GM19239 (cell line): ENCODE measurements at regions not wholly inside any gene's neighbourhood (a gene's known extent, or its start where the extent isn't known, plus 50 kb on each side); places are given as distances from the start of the nearest gene placed in this dataset.

Experiments used
- DNase-seq: peaks from one replicate; pipeline ENCODE4 v3.0.0; 2011; ENCODE audit warnings: low spot score; ENCODE audit not compliant: insufficient read length
- FAIRE-seq: peaks from 2 replicates; lab custom pipeline; 2011; peaks lifted over from hg19 to GRCh38; lab: Jason Lieb, UNC

- DNase-seq (no peak), FAIRE-seq (no peak)
Measured at GRCh38 chr1:37305841-37306240, 168.5 kb upstream of the ZC3H12A start.

GRCh38 chr1:37306461-37306860, 167.9 kb upstream of the ZC3H12A start:
- DNase-seq (no peak), FAIRE-seq (no peak)

GRCh38 chr1:37306871-37307270, 167.5 kb upstream of the ZC3H12A start:
- no peak for FAIRE-seq
- DNase-seq: no peak

GRCh38 chr1:37308031-37308960, 166.1 kb upstream of the ZC3H12A start:
- FAIRE-seq: no peak
- DNase-seq: no peak

- FAIRE-seq (no peak), DNase-seq (no peak)
Measured at GRCh38 chr1:37309574-37309973, 164.8 kb upstream of the ZC3H12A start.

GRCh38 chr1:37310064-37310463, 164.3 kb upstream of the ZC3H12A start:
- FAIRE-seq (no peak), DNase-seq (no peak)

GRCh38 chr1:37315371-37315846, 159.0 kb upstream of the ZC3H12A start:
- FAIRE-seq: no peak
- DNase-seq: no peak

GRCh38 chr1:37317870-37318467, 156.4 kb upstream of the ZC3H12A start:
- FAIRE-seq: no peak
- no peak for DNase-seq

GRCh38 chr1:37318490-37318889, 155.9 kb upstream of the ZC3H12A start:
- no peak for FAIRE-seq
- no peak for DNase-seq

- FAIRE-seq: no peak
Measured at GRCh38 chr1:37319284-37319683, 155.1 kb upstream of the ZC3H12A start.

GRCh38 chr1:37323486-37324377, 150.6 kb upstream of the ZC3H12A start:
- DNase-seq (peak; percentile 67), FAIRE-seq (peak; percentile 73)

More at GRCh38 chr1:37319284-37319683, 155.1 kb upstream of the ZC3H12A start:
- DNase-seq: no peak

- FAIRE-seq (no peak), DNase-seq (no peak)
Measured at GRCh38 chr1:37325010-37325409, 149.4 kb upstream of the ZC3H12A start.

- DNase-seq (no peak), FAIRE-seq (no peak)
Measured at GRCh38 chr1:37325509-37326437, 148.6 kb upstream of the ZC3H12A start.

GRCh38 chr1:37332126-37332525, 142.3 kb upstream of the ZC3H12A start:
- DNase-seq (no peak), FAIRE-seq (no peak)

- no peak for FAIRE-seq
- no peak for DNase-seq
Measured at GRCh38 chr1:37338658-37339057, 135.7 kb upstream of the ZC3H12A start.

- FAIRE-seq (no peak), DNase-seq (no peak)
Measured at GRCh38 chr1:37342736-37343135, 131.6 kb upstream of the ZC3H12A start.

- no peak for FAIRE-seq
Measured at GRCh38 chr1:37347104-37347649, 127.2 kb upstream of the ZC3H12A start.

GRCh38 chr1:37353871-37354270, 120.5 kb upstream of the ZC3H12A start:
- DNase-seq: no peak
- no peak for FAIRE-seq

More at GRCh38 chr1:37347104-37347649, 127.2 kb upstream of the ZC3H12A start:
- no peak for DNase-seq
